CD4-positive, alpha-beta T cell treated with Interferon gamma for 1 hour (primary cell): ENCODE measurements at regions not wholly inside any gene's neighbourhood (a gene's known extent, or its start where the extent isn't known, plus 50 kb on each side); places are given as distances from the start of the nearest gene placed in this dataset.

ENCODE experiments used
- DNase-seq: peaks from one replicate; pipeline ENCODE4 v3.0.0-alpha.2; 2020

- DNase-seq = no peak
Observed at GRCh38 chr12:126483145-126484068, 1418.2 kb downstream of the AACS start.

DNA sequence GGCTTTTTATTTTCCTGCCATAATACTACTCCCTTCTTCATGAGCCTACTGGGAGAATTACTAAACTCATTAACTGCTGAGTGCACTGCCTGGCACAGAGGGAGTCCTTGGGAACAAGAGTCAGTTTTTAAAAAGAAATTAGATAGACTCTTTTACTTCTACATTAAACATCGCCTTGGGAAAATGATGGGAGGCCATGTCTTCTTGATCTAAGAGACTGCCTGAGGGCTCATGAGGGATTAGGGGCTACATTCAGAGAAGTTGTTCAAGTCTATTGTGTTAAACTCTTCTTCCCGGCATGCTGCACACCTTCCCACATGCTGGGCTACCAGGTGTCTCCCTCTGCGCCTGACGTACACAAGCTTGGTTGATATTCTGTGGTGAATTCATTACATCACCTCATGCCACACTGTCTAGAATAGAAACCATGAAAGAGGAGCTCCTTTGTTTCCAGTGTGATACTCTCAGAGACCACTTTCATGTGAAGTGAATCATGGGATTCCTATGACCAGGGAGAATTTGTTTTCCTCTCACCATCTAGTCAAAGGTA lies 1422.3 kb downstream of the AACS start:
- DNase-seq = no peak

DNA sequence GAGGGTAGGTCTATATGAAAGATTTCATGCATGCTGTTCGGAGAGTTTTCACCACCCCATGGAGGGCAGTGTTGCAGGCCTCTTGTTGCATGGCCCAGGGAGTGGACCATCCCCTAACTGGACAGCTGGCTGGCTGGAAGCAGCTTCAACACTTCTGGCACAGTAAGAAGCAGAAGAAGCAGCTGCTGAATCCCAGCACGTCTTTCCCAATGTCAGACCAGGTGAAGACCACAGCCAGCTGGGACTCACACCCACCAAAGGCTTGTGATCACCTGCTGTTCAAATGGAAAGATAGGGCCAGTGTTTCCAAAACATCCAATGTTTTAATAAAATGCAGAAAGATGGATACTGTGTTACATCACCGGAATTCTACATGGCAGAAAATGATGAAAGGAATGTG lies 1423.6 kb downstream of the AACS start:
- DNase-seq = no peak

GRCh38 chr12:126492181-126492580 lies 1426.9 kb downstream of the AACS start:
- DNase-seq = no peak

DNA sequence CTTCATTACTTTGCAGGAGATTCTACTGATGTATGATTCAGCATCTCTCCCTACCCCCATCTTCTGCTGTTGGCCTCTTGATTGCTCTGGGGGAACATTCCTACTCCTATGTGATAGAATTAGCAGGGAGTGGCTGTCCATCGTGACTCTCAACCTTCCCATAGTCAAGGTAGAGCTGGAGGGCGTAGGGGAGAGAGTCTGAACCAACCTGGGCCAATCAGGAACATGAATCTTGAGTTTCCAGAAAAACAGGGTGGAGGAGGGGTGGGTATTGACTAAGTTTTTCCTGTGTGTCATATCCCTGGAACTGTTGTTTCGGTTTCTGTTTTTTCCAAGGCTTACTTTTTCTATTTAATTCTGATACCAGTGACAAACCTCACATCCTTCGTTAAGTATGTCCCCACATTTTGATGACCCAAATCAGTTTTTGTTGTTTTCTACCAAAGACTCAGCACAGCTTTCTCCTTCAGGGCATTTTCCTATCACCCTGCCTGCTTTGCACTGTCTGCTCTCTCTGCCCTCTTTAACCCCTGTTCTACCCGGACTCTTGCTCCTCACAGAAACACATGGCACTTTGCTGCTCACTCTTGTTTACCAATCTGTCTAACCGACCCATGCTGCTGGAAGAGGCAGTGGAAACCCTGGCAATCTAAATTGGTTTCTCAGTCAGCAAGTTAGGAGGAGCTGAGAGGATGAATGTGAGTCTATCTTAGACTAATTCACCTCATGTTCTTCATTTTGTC lies 1428.3 kb downstream of the AACS start:
- DNase-seq = no peak

DNA sequence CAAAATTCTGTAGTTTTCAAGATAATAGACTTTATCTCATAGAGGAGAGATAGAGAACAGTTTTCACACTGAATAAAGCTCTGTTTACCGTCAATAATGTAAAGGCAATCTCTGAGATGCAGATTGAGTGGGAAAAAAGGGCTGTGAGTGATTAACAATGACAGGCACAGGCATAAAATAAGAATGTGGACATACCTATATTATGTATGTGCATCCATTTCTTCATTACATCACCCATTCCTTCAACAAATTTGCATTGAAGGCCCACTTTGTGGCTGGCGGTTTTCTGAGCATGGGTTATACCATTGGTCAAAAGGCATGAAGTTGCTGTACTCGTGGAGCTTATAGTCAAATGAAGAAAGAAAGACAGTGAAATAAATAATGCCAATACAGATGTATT lies 1431.0 kb downstream of the AACS start:
- DNase-seq = no peak

GRCh38 chr12:126506426-126507182 lies 1441.4 kb downstream of the AACS start:
- no peak for DNase-seq

DNA sequence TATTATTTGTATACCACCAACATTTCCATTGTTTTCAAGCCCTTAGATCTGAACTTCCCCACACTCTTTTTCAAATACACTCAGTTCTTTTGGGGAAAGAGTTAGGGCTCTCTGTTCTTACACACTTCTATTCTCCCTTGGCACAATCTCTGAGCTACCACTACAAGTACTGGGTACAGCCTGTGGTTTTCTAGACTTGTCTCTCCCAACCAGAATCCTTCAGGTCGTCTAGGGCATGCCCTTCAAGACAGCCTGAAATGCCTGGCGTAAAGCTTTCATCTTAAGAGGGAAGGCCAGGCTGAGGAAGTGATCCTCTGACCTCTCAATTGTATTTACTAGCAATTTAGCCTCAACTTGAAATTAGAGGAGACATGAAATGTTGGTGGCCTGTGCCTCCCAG lies 1442.0 kb downstream of the AACS start:
- DNase-seq = no peak

- no peak for DNase-seq
Observed at GRCh38 chr12:126509572-126509971, 1444.3 kb downstream of the AACS start.

- no peak for DNase-seq
Observed at GRCh38 chr12:126510630-126511029, 1445.4 kb downstream of the AACS start.

DNA sequence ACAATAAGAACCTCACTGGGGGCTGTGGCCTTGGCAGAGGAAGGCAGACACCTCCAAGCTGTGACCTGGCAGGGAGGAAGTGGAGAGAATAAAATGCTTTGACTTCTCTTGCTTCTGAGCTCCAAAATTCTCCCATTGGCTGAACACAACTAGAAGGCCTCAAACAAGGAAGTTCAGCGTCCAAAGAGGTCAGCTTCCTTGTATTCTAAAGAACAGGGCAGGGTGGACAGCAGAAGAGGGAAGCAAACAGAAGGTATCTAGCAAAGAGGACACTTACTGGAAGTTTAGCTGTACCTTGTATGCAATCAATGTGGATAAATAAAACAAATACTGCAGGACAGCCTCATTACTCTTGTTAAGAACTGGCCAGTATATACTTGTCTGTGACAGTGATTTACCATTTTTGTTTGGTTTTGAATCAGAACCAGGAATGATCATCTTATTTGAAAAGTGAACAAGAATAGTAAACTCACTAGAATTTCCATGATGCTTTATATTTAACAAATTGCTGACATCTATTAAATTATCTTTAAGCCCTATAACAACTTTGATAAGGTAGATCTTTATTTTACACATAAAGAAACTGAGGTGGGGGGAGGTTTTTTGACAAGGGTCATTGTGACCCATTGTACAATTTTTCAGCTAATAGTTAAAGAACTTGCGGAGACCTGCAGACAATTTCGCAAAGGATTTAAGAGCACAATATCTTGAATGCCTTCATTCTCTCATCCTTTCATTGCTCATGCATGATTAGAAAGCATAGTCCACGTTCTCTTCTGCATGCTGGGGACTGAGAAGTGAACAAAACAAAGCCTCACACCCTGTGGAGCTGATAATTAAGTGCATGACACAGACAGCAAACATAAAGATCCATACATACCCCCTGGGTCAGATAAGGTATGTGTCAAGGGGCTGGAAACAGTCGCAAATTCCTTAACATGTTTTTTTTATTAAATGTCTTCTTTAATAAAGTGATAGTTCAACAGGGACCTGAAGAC lies 1448.0 kb downstream of the AACS start:
- DNase-seq = no peak

- DNase-seq = no peak
Observed at GRCh38 chr12:126518596-126519200, 1453.5 kb downstream of the AACS start.

- no peak for DNase-seq
Observed at GRCh38 chr12:126519833-126520232, 1454.6 kb downstream of the AACS start.

DNA sequence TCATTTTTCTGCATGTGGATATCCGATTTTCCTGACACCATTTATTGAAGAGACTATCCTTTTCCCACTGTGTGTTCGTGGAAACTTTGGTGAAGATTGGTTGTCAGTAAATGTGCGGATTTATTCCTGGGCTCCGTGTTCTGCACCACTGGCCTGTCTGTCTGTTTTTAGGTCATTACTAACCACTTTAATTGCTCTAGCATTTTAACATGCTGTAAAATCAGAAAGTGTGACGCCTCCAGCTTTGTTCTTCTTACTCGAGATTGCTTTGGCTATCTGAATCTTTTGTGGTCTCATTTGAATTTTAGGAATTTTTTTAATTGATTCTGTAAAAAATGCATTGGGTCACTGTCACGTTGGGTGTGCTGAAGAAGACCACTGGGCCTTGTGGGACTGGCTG lies 1458.7 kb downstream of the AACS start:
- no peak for DNase-seq

DNA sequence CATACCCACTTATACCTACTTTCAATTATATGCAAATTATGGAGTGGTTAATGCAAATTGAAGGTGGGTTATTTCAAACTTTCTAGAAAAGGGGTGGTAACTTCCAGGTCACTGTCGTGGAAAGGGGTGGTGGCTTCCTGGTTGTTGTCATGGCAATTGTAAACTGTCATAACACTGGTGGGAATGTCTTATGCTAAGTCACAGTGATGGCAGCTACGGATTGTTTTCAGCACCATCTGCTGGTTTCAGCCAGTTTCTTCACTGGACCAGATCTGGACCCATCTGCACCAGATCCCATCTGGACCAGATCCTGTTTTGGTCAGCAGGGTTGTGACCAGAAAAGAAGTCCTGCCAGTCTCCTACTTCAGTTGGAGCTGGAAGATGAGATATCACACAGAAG lies 1469.3 kb downstream of the AACS start:
- DNase-seq = no peak

DNA sequence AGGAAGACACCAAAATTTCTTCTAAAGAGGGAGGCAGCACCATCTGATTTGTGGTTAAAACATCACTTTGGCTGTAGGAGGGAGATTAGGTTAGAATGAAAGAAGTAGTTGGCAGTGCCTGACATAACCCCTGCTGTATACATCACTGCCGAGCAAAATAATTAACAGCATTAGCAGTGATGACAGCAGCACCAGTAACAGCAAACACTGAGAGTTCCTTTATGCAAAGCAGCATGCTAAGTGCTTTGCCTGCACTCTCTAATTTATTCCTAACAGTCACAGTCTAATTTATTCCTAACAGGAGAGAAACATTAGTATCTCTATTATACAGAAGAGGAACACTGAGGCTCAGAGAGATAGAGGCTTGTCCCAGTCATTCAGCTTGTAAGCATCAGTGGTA lies 1469.7 kb downstream of the AACS start:
- DNase-seq = no peak

DNA sequence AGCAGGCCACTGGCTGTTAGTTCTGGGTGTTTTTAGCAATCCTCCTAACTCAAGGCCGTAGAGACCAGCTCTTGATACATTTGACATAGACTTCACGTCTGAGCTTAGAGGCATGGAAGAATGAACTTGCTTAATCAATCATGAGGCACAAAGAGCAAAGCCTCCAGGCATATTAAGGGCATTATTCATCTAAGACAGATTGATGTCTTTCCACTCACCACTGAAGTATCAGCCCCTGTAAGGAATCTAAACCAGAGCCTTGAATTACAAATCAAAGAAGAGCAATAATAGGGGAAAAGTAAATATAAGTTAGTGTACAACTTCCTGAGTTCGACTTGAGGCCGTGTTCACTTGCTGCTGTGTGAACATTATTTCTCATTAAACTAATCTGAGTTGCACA lies 1470.7 kb downstream of the AACS start:
- DNase-seq = no peak

GRCh38 chr12:126537961-126538530 lies 1472.8 kb downstream of the AACS start:
- DNase-seq = no peak

- no peak for DNase-seq
Observed at GRCh38 chr12:126538888-126539287, 1473.7 kb downstream of the AACS start.

GRCh38 chr12:126545411-126545810 lies 1480.2 kb downstream of the AACS start:
- no peak for DNase-seq

DNA sequence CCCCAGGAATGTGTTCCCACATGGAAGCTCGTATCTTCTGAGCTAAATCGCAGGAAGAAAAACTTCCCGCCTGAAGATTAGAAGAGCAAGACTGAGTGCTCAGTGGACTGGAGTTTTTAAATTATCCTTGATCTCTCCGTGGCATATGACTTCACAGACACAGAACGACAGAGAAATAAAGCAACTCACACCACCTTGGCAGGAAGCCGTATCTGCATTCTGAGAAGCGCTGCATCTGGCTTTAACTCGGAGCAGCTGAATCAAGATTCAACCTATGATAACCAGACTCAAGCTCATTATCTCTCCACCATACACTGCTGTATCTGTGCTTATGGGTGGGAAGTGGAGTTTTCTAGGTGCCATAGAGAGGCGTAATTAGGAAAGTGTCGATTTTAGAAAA lies 1482.7 kb downstream of the AACS start:
- DNase-seq = no peak
